ENCODE measurements at regions not wholly inside any gene's neighbourhood (a gene's known extent, or its start where the extent isn't known, plus 50 kb on each side); places are given as distances from the start of the nearest gene placed in this dataset.

DNA sequence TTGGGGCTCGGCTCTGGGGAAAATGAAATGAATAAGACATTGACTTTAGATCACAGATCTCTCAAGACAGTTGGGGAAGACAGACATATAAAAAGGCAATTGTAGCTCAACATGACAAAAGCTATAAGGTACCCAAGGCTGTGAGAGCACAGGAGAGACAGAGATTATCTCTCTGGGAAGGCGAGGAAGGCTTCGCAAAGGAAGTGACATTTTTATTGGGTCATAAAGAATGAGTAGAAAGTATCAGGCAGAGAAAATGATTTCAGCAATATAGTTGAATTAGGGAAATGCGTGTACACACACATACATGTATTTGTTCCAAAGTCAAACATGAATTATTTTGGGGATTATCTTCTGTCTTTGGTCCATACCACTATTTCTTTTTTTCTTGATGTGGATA, 381.8 kb upstream of the ADAMTSL1 start:
- ATAC-seq (replicated peaks in 1 of 2): no peak
- Mint-ChIP-seq H3K4me1 (ENCODE audit: low read depth) (no peaks in the 10 kb centered on the region), H3K36me3 (ENCODE audit: insufficient read depth in 2 of 2) (no peaks in the 10 kb centered on the region), H3K4me3 (no peak overlapping the region), H3K27ac (no peak overlapping the region), H3K27me3 (ENCODE audit: low read depth) (no peaks in the 10 kb centered on the region), H3K9me3 (peaks cover 0 to 1% of the 10 kb centered on the region in 2 donors)
- no peak for DNase-seq

DNA sequence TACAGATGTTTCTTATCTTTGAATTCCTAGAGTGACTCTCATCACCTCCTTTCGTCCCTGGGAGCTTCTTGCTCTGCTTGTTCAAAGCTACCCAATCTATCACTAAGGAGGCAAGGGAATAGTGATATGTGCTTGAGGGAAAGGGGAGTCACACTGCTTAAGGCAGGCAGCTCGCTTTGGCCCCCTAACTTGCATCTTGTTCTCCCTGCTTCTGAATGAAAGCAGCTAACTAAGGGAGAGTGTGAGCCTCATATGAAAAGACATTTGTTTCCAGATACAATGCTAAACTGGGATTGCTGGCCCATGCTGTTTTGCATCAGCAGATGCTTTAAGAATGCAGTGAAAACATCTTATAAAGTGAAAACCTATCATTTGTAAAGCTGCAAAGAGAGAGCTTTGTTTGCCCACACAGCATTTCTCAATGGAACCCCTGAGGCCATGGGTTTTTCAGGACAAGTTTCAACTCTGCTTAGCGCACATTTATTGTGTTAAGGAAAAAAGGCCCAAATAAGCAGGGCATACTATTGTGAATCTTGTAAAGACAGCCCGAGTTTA, 367.9 kb upstream of the ADAMTSL1 start:
- Mint-ChIP-seq H3K27me3 (ENCODE audit: low read depth) (no peaks in the 10 kb centered on the region), H3K4me3 (no peak overlapping the region), H3K27ac (no peak overlapping the region), H3K36me3 (ENCODE audit: insufficient read depth in 2 of 2) (no peaks in the 10 kb centered on the region), H3K9me3 (peaks cover 0 to 2% of the 10 kb centered on the region in 2 donors), H3K4me1 (ENCODE audit: low read depth) (no peaks in the 10 kb centered on the region)
- ATAC-seq (replicated peaks in 1 of 2) (no peak), DNase-seq (no peak)

DNA sequence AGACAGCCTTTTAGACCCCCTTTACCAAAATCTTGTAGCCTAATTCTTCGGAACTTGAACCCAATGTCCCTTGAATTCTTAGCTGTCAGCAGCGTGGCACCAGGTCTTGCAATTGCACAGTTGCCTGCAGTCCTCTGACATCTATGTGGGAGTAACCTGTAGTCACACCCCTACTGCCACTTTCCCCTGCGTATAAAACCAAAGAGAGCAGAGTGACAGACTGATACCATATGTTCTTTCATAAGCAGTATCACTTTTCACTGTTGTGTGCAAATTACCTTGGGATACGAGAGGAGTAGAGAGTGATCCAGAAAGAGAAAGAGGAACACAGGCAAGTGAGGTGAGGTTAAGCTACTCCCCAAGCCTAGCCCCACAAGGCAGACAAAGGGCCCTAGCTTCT, 364.3 kb upstream of the ADAMTSL1 start:
- Mint-ChIP-seq H3K27ac (no peak overlapping the region), H3K9me3 (peaks cover 3 to 5% of the 10 kb centered on the region in 2 donors), H3K36me3 (ENCODE audit: insufficient read depth in 2 of 2) (no peaks in the 10 kb centered on the region), H3K4me3 (no peak overlapping the region), H3K4me1 (ENCODE audit: low read depth) (no peaks in the 10 kb centered on the region), H3K27me3 (ENCODE audit: low read depth) (no peaks in the 10 kb centered on the region)
- ATAC-seq (replicated peaks in 1 of 2): no peak
- DNase-seq: no peak

DNA sequence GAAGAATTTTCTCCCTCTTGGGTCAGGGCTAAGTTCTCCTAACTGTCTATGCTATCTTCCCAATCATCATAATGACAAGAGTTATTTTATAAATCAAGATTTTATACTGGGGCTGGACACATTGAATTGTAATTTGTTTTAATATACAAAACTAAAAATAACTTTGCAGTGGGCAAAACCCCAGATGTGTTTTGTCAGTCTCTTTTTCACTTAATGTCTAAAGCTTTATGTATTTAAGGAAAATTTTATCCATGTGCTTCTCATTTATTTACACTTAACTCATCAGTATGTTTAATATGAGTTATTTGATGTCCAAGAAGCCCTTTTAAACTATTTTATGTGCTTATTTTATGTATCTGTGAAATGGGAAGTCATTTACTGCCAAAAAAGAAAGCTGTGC, 362.8 kb upstream of the ADAMTSL1 start:
- no peaks in the 10 kb centered on the region for H3K4me1 Mint-ChIP-seq (ENCODE audit: low read depth)

DNA sequence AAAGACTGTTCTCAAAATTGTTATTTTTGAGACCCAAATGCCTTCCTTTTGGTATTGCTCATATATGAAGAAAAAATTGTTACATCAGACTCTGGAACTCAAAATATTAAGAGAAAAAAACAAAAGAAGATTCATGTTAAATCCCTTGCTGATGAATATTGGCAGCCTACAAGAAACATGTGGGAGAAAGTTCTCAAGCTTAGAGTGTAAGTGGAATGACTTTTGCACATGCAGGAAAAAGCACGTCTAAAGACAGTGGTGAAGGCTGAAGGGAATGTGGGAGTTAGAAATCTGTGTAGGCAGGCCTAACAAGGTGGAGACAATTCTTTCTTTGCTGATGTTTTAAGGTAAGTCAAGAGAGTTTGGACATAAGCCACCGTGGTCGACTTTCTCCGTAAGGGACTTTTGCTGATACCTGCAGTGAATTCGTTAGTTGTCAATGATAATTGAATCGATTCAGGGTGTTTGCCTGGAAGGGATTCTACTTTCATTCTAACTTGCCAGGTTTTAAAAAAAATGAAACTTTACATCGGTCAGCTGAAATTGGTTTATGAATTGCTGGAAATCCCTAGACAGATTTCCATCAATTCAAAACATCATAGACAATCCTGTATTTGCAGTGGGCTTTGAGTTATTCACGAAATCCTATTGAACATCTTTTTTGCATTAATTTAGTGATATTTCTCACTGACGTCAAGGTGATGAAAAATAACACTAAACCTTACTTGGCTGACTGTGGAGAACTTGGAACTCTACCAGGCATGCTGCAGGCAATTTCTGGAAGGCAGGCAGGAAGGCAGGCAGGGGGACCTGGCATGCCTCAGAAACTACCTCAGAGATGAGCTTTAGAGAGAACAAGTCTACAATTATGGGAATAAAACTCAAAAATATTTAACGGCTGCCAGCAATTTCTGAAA, 359.1 kb upstream of the ADAMTSL1 start:
- DNase-seq: no peak
- Mint-ChIP-seq H3K27ac (no peak overlapping the region), H3K4me3 (no peak overlapping the region), H3K27me3 (ENCODE audit: low read depth) (no peaks in the 10 kb centered on the region), H3K9me3 (peaks cover 3 to 5% of the 10 kb centered on the region in 2 donors), H3K4me1 (ENCODE audit: low read depth) (no peaks in the 10 kb centered on the region), H3K36me3 (ENCODE audit: insufficient read depth in 2 of 2) (no peaks in the 10 kb centered on the region)
- ATAC-seq (replicated peaks in 1 of 2): no peak

More for the DNA sequence above, 362.8 kb upstream of the ADAMTSL1 start:
- Mint-ChIP-seq H3K4me3 (no peak overlapping the region), H3K36me3 (ENCODE audit: insufficient read depth in 2 of 2) (no peaks in the 10 kb centered on the region), H3K9me3 (peaks cover 3 to 5% of the 10 kb centered on the region in 2 donors), H3K27ac (no peak overlapping the region), H3K27me3 (ENCODE audit: low read depth) (no peaks in the 10 kb centered on the region)
- ATAC-seq (replicated peaks in 1 of 2) (no peak), DNase-seq (no peak)

DNA sequence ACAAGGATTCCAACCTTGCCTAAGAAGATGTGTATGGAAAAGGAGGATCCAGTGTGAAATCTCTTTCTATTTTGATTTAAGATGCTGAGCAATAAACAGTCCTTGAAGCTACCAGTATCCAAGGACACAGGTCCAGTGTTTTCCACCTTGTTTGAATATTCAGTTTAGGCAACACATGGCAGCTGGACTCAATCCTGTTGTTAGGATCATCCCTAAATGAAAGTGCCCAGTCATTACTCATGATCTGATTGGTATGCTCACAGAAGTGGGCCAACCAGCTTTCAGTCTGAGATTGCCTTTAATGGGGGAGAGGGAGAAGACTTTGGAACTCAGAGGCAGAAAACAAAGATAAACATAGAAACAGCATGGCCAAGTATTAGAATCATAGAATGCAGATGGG, 355.7 kb upstream of the ADAMTSL1 start:
- H3K27ac Mint-ChIP-seq: no peak overlapping the region
- no peak overlapping the region for H3K4me3 Mint-ChIP-seq
- ATAC-seq (replicated peaks in 1 of 2) (no peak), DNase-seq (no peak)
- no peaks in the 10 kb centered on the region for H3K36me3 Mint-ChIP-seq (ENCODE audit: insufficient read depth in 2 of 2)
- H3K9me3 Mint-ChIP-seq: peaks cover 3 to 4% of the 10 kb centered on the region in 2 donors
- H3K4me1 Mint-ChIP-seq (ENCODE audit: low read depth): no peaks in the 10 kb centered on the region
- no peaks in the 10 kb centered on the region for H3K27me3 Mint-ChIP-seq (ENCODE audit: low read depth)

DNA sequence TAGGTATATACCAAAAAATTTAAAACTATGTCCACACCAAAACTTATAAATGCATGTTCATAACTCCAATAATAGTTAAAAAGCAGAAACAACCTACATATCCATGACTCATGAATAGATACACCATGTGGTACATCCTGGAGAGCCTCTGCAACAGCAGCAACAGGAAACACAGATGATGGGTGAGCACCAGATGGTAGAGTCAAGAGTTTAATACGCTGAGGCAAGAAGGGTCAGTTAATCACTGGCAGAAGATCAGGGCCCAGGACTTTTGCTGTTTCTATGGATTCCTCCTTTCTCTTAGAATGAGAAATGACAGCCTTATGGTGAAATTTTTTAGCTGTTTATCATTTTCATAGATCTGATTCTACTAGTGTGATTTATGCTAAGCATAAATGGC, 351.8 kb upstream of the ADAMTSL1 start:
- Mint-ChIP-seq H3K27ac (no peak overlapping the region), H3K36me3 (ENCODE audit: insufficient read depth in 2 of 2) (no peaks in the 10 kb centered on the region), H3K4me3 (no peak overlapping the region), H3K9me3 (peaks cover 0 to 2% of the 10 kb centered on the region in 2 donors), H3K4me1 (ENCODE audit: low read depth) (no peaks in the 10 kb centered on the region), H3K27me3 (ENCODE audit: low read depth) (no peaks in the 10 kb centered on the region)
- ATAC-seq (replicated peaks in 1 of 2) (no peak), DNase-seq (no peak)

DNA sequence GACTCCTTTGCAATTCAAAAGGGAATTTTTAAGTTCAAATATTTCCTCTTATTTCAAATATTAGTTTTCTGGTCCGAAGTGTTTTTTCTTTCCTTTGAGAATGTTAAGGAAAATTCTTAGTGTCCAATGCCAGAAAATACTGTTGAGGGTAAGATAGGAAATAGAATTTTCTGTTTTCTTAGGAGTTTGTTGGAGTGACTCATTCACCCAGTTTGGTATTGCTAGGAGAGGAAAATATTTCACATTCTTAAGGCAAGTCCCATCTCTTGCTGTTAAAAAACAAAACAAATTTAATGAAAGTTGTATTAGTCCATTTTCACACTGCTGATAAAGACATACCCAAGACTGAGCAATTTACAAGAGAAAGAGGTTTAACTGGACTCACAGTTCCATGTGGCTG, 349.2 kb upstream of the ADAMTSL1 start:
- no peaks in the 10 kb centered on the region for H3K4me1 Mint-ChIP-seq (ENCODE audit: low read depth)
- H3K36me3 Mint-ChIP-seq (ENCODE audit: insufficient read depth in 2 of 2): no peaks in the 10 kb centered on the region
- ATAC-seq (replicated peaks in 1 of 2): no peak
- DNase-seq: no peak
- no peak overlapping the region for H3K4me3 Mint-ChIP-seq
- H3K9me3 Mint-ChIP-seq: peaks cover 0 to 2% of the 10 kb centered on the region in 2 donors
- no peaks in the 10 kb centered on the region for H3K27me3 Mint-ChIP-seq (ENCODE audit: low read depth)
- no peak overlapping the region for H3K27ac Mint-ChIP-seq

DNA sequence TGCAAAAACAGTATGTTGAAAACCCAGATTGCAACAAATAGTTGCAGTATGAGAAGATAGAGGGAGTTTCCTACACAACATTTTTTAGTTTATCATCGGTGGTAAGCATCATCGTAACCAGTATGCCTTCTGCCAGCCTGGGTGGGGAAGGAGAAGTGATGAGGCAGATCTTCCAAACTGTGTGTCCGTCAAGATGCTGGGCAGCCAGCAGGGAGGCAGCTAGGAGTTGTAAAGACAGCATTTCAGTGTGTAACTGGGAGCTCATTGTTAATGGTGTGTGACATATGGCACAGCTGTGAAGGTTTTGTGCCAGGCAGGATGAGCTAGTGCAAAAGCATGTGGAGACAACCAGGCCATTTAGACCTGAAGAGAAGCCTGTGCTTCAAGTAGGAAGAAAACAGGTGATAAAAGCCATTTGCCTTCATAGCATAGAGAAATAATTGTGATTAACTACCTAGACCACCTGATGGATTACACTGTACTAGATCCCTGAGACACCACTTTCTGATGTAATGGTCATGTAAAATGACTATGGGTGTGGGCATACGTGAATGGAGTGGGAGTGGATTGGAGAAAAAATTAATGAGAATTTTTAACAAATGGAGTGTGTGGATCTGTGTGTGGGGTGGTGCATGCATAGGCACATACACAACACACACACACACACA, 347.0 kb upstream of the ADAMTSL1 start:
- Mint-ChIP-seq H3K36me3 (ENCODE audit: insufficient read depth in 2 of 2) (no peaks in the 10 kb centered on the region), H3K9me3 (peaks cover 0 to 2% of the 10 kb centered on the region in 2 donors), H3K4me3 (no peak overlapping the region), H3K27ac (no peak overlapping the region), H3K4me1 (ENCODE audit: low read depth) (no peaks in the 10 kb centered on the region), H3K27me3 (ENCODE audit: low read depth) (no peaks in the 10 kb centered on the region)
- no peak for DNase-seq
- ATAC-seq (replicated peaks in 1 of 2): no peak

DNA sequence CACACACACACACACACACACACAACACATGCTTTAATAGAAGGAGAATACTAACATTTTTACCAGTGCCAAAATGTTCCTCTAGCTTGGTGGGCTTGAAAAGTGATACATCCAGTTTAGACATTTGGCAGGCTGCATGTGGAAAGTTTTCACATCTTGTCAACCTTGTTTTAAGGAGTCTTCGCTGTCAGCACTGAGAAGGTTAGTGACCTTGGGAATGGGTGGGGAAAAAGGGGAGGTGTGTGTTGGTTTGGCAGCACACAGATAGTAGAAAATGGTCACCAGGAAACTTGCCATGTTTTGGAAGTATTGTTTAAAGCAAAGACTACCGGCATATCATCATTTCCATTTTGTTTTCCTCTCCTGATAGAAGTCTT, 346.5 kb upstream of the ADAMTSL1 start:
- Mint-ChIP-seq H3K36me3 (ENCODE audit: insufficient read depth in 2 of 2) (no peaks in the 10 kb centered on the region), H3K27ac (no peak overlapping the region), H3K4me1 (ENCODE audit: low read depth) (no peaks in the 10 kb centered on the region), H3K4me3 (no peak overlapping the region), H3K9me3 (peaks cover 4% of the 10 kb centered on the region in 2 donors), H3K27me3 (ENCODE audit: low read depth) (no peaks in the 10 kb centered on the region)
- ATAC-seq (replicated peaks in 1 of 2) (no peak), DNase-seq (no peak)

DNA sequence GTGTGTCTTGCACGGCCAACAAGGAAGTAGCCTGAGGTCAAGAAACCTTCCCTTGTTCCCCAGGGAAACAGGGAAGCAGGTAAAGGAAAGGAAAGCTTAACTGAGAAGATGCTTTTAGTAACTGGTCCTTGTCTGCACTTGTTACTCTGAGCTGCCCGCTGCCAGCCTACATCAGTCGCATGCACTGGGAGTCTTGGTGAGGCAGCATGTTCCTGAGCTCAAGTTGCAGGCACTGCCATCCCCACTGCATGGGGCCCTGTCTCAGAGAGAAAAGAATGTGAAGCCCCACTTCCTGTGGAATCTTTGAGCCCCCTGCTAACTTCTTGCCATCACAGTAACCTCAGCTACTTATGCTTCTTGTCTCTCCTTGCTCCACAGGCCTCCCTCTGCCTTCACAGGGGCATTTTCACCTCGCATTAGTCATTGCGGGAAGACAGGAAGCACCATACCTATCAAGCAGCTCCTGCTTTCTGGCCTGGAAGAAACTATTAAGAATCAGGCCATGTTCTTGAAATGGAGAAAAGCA, 344.1 kb upstream of the ADAMTSL1 start:
- Mint-ChIP-seq H3K36me3 (ENCODE audit: insufficient read depth in 2 of 2) (no peaks in the 10 kb centered on the region), H3K9me3 (peaks cover 5 to 7% of the 10 kb centered on the region in 2 donors), H3K4me1 (ENCODE audit: low read depth) (no peaks in the 10 kb centered on the region), H3K27ac (no peak overlapping the region), H3K4me3 (no peak overlapping the region), H3K27me3 (ENCODE audit: low read depth) (no peaks in the 10 kb centered on the region)
- no peak for DNase-seq
- no peak for ATAC-seq (replicated peaks in 1 of 2)

DNA sequence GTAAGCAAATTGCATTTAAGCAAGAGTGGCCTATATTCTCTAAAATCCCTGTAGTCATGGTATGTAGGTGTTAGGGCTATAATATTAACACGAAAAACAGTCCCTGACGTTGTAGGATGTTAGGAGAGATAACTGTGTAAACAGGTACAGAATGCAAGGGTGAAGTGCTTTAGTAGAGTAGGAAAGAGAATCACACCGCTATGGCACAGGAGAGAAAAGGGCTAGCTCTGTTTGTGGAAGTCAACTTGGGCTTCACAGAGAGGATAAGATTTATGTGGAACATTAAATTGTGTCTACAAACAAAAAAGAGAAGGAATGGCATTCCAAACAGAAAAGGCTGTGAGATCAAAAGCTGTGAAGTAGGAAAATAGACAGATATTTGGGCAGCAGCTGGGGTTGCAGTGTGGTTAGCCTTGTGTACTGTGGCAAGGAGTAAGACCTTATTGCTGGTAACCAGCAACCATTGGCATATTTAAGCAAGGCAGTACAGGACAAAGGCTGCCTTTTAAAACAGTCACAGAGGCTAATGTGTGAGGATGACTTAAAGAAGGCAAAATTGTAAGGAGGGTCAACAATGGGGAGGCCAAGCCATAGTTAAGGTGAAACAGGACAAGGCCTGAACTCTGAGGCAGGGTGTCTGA, 337.5 kb upstream of the ADAMTSL1 start:
- no peak overlapping the region for H3K4me3 Mint-ChIP-seq
- ATAC-seq (replicated peaks in 1 of 2) (no peak), DNase-seq (no peak)
- peaks cover 7% of the 10 kb centered on the region for H3K27me3 Mint-ChIP-seq (ENCODE audit: low read depth)
- H3K4me1 Mint-ChIP-seq (ENCODE audit: low read depth): no peaks in the 10 kb centered on the region
- H3K9me3 Mint-ChIP-seq: peaks cover 4 to 9% of the 10 kb centered on the region in 2 donors
- no peak overlapping the region for H3K27ac Mint-ChIP-seq
- H3K36me3 Mint-ChIP-seq (ENCODE audit: insufficient read depth in 2 of 2): no peaks in the 10 kb centered on the region

DNA sequence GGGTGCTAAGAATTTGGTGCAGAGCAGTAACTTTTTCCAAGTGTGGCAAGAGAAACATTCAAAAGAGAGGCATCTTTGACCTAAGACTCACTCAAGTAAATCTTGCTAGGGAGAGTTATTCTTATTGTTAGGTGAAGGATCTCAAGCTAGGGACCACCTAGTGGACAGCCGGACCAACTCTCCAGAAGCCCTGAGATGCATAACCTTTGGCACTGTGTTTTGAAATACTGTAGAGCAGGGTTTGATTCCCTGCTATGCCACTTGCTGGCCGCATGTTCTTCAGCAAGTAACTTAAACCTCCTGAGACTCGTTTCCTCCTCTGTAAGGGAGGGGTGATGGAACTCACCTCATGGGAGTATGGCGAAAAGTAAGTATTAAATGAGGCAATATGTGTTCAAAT, 336.1 kb upstream of the ADAMTSL1 start:
- DNase-seq: no peak
- H3K36me3 Mint-ChIP-seq (ENCODE audit: insufficient read depth in 2 of 2): no peaks in the 10 kb centered on the region
- H3K27me3 Mint-ChIP-seq (ENCODE audit: low read depth): peaks cover 7% of the 10 kb centered on the region
- H3K4me1 Mint-ChIP-seq (ENCODE audit: low read depth): no peaks in the 10 kb centered on the region
- peaks cover 0 to 2% of the 10 kb centered on the region in 2 donors for H3K9me3 Mint-ChIP-seq
- no peak for ATAC-seq (replicated peaks in 1 of 2)
- no peak overlapping the region for H3K27ac Mint-ChIP-seq
- no peak overlapping the region for H3K4me3 Mint-ChIP-seq
